H9 (cell line): ENCODE measurements at regions not wholly inside any gene's neighbourhood (a gene's known extent, or its start where the extent isn't known, plus 50 kb on each side); places are given as distances from the start of the nearest gene placed in this dataset.

ENCODE experiments used
- DNase-seq: peaks from one replicate; pipeline ENCODE4 v3.0.0-alpha.2; 2017
- H2AFZ ChIP-seq: one replicate; pipeline ENCODE4 v1.6.1; 2013; ENCODE audit warnings: mild to moderate bottlenecking, low read length, control low read depth, moderate library complexity
- H2AK5ac ChIP-seq: 2 replicates; pipeline ENCODE4 v1.6.1; 2013; ENCODE audit warnings: low read length, control low read depth, mixed read lengths; ENCODE audit not compliant: insufficient read length
- H2BK120ac ChIP-seq: one replicate; pipeline ENCODE4 v1.6.1; 2013; ENCODE audit warnings: low read depth, mild to moderate bottlenecking, low read length, control low read depth, inconsistent platforms; ENCODE audit not compliant: poor library complexity, severe bottlenecking
- H2BK12ac ChIP-seq: 2 replicates; pipeline ENCODE4 v1.6.1; 2013; ENCODE audit warnings: low read length, control low read depth, mixed read lengths, low read depth; ENCODE audit not compliant: insufficient read length
- H2BK15ac ChIP-seq: 2 replicates; pipeline ENCODE4 v1.6.1; 2013; ENCODE audit warnings: low read depth, low read length, control low read depth
- H2BK20ac ChIP-seq: one replicate; pipeline ENCODE4 v1.6.1; 2013; ENCODE audit warnings: low read depth, mild to moderate bottlenecking, low read length, control low read depth, inconsistent platforms; ENCODE audit not compliant: poor library complexity, severe bottlenecking
- H2BK5ac ChIP-seq: 2 replicates; pipeline ENCODE4 v1.6.1; 2013; ENCODE audit warnings: low read length, control low read depth, mixed read lengths; ENCODE audit not compliant: insufficient read length
- H3K14ac ChIP-seq: 2 replicates; pipeline ENCODE4 v1.6.1; 2013; ENCODE audit warnings: low read length, control low read depth; ENCODE audit not compliant: insufficient read depth
- H3K18ac ChIP-seq: 2 replicates; pipeline ENCODE4 v1.6.1; 2013; ENCODE audit warnings: low read depth, mild to moderate bottlenecking, mixed read lengths, low read length, control low read depth; ENCODE audit not compliant: insufficient read length
- H3K23ac ChIP-seq: 2 replicates; pipeline ENCODE4 v1.6.1; 2013; ENCODE audit warnings: low read length, control low read depth, mixed read lengths, low read depth; ENCODE audit not compliant: insufficient read length
- H3K23me2 ChIP-seq: 2 replicates; pipeline ENCODE4 v1.6.1; 2013; ENCODE audit warnings: low read depth, mild to moderate bottlenecking, mixed read lengths, low read length, control low read depth; ENCODE audit not compliant: insufficient read length, poor library complexity, severe bottlenecking
- H3K27ac ChIP-seq: 2 replicates; pipeline ENCODE4 v1.5.1; 2013; ENCODE audit warnings: low read length, control low read depth, mixed read lengths, low read depth; ENCODE audit not compliant: insufficient read length
- H3K27me3 ChIP-seq: 2 replicates; pipeline ENCODE4 v1.6.1; 2013; ENCODE audit warnings: low read length, control low read depth, inconsistent platforms; ENCODE audit not compliant: insufficient read depth
- H3K4ac ChIP-seq: 2 replicates; pipeline ENCODE4 v1.6.1; 2013; ENCODE audit warnings: low read depth, mild to moderate bottlenecking, control low read depth, inconsistent platforms, low read length, moderate library complexity
- H3K4me1 ChIP-seq: 2 replicates; pipeline ENCODE4 v1.6.1; 2013; ENCODE audit warnings: low read length, control low read depth, inconsistent platforms; ENCODE audit not compliant: insufficient read depth
- H3K4me2 ChIP-seq: 2 replicates; pipeline ENCODE4 v1.6.1; 2013; ENCODE audit warnings: low read length, control low read depth, mixed read lengths; ENCODE audit not compliant: insufficient read length, insufficient read depth
- H3K56ac ChIP-seq: 2 replicates; pipeline ENCODE4 v1.6.1; 2013; ENCODE audit warnings: low read depth, mild to moderate bottlenecking, mixed read lengths, low read length, control low read depth; ENCODE audit not compliant: insufficient read length
- H3K79me1 ChIP-seq: 2 replicates; pipeline ENCODE4 v1.6.1; 2013; ENCODE audit warnings: low read depth, mild to moderate bottlenecking, moderate library complexity, low read length, control low read depth, inconsistent platforms; ENCODE audit not compliant: insufficient read depth, poor library complexity, severe bottlenecking
- H3K79me2 ChIP-seq: 2 replicates; pipeline ENCODE4 v1.6.1; 2013; ENCODE audit warnings: low read length, control low read depth, inconsistent platforms; ENCODE audit not compliant: insufficient read depth
- H3K9ac ChIP-seq: 2 replicates; pipeline ENCODE4 v1.6.1; 2013; ENCODE audit warnings: low read length, control low read depth, mixed read lengths; ENCODE audit not compliant: insufficient read length; ENCODE audit errors: extremely low read depth
- H3K9me3 ChIP-seq: one replicate; pipeline ENCODE4 v1.6.1; 2013; ENCODE audit warnings: low read depth, low read length, inconsistent platforms; ENCODE audit not compliant: control insufficient read depth
- H3T11ph ChIP-seq: one replicate; pipeline ENCODE4 v1.6.1; 2013; ENCODE audit warnings: mild to moderate bottlenecking, low read length, control low read depth, inconsistent platforms
- H4K20me1 ChIP-seq: one replicate; pipeline ENCODE4 v1.6.1; 2013; ENCODE audit not compliant: control insufficient read depth, insufficient read length, insufficient read depth
- H4K5ac ChIP-seq: 2 replicates; pipeline ENCODE4 v1.6.1; 2013; ENCODE audit warnings: low read depth, mild to moderate bottlenecking, mixed read lengths, low read length, control low read depth; ENCODE audit not compliant: insufficient read length
- H4K8ac ChIP-seq: replicated peaks from 2 replicates; pipeline ENCODE4 v1.6.1; 2013; ENCODE audit warnings: low read length, control low read depth, mixed read lengths, low read depth; ENCODE audit not compliant: insufficient read length
- H4K91ac ChIP-seq: 2 replicates; pipeline ENCODE4 v1.6.1; 2013; ENCODE audit warnings: low read depth, mild to moderate bottlenecking, moderate library complexity, mixed read lengths, low read length, control low read depth; ENCODE audit not compliant: insufficient read length
- H3K27ac Mint-ChIP-seq, 3 experiments: 2 replicates in 2 of 3; 3 replicates in 1 of 3; pipeline ENCODE4 v1.8.0; 2020 to 2021; ENCODE audit warnings: mixed read lengths in 3 of 3, mild to moderate bottlenecking in 1 of 3, moderate library complexity in 1 of 3
- H3K27me3 Mint-ChIP-seq: 2 replicates; pipeline ENCODE4 v1.8.0; 2021; ENCODE audit warnings: low read depth, mild to moderate bottlenecking, moderate library complexity, mixed read lengths
- H3K36me3 Mint-ChIP-seq, 3 experiments: 2 replicates in 2 of 3; 3 replicates in 1 of 3; pipeline ENCODE4 v1.8.0; 2020 to 2021; ENCODE audit warnings: low read depth in 3 of 3, mixed read lengths in 3 of 3; ENCODE audit not compliant: insufficient read depth in 1 of 3
- H3K4me1 Mint-ChIP-seq, 2 experiments: 2 replicates each; pipeline ENCODE4 v1.8.0; 2020; ENCODE audit warnings: mixed read lengths in 2 of 2
- H3K4me3 Mint-ChIP-seq, 2 experiments: 2 replicates in 1 of 2; 3 replicates in 1 of 2; pipeline ENCODE4 v1.8.0; 2020 to 2021; ENCODE audit warnings: mild to moderate bottlenecking in 2 of 2, mixed read lengths in 2 of 2, moderate library complexity in 1 of 2
- H3K9me3 Mint-ChIP-seq, 2 experiments: 2 replicates in 1 of 2; 3 replicates in 1 of 2; pipeline ENCODE4 v1.8.0; 2020; ENCODE audit warnings: mild to moderate bottlenecking in 2 of 2, mixed read lengths in 2 of 2, moderate library complexity in 1 of 2
- WGBS: extraction: QIAGEN DNeasy Blood & Tissue Kit; methylation state at CpG from one replicate; pipeline ENCODE4 v1.1.7; 2013; ENCODE audit warnings: missing lambda C conversion rate, low lambda C conversion rate, mixed read lengths; ENCODE audit not compliant: insufficient read length; ENCODE audit errors: extremely low coverage; 5-methylcytosine and 5-hydroxymethylcytosine counted together
- TF ChIP-seq, protein P1 (sequence below): fragments of 200-600 bp; sonication (generic); conservative IDR thresholded peaks from 3 replicates; pipeline ENCODE4 v1.8.0; 2021; ENCODE audit warnings: antibody characterized with exemption, mild to moderate bottlenecking

- Histone ChIP-seq H3K27me3 (no peaks in the 10 kb centered on the region), H4K91ac (no peak overlapping the region), H3T11ph (no peak overlapping the region), H4K8ac (no peak overlapping the region), H2BK120ac (no peak overlapping the region), H2BK5ac (no peak overlapping the region), H2AK5ac (no peak overlapping the region), H3K18ac (no peak overlapping the region), H2BK15ac (no peak overlapping the region), H3K23ac (no peak overlapping the region), H3K4me1 (no peaks in the 10 kb centered on the region), H4K20me1 (no peaks in the 10 kb centered on the region), H3K9ac (no peak overlapping the region), H2BK20ac (no peak overlapping the region), H3K14ac (no peak overlapping the region), H3K27ac (no peak overlapping the region), H3K56ac (no peak overlapping the region), H3K4ac (no peak overlapping the region), H2BK12ac (no peak overlapping the region), H3K79me2 (no peaks in the 10 kb centered on the region), H3K23me2 (no peaks in the 10 kb centered on the region), H2AFZ (no peak overlapping the region), H3K9me3 (no peaks in the 10 kb centered on the region), H3K4me2 (no peak overlapping the region), H3K79me1 (no peaks in the 10 kb centered on the region), H4K5ac (peak overlapping the region; percentile 27)
- H3K27me3 Mint-ChIP-seq = no peaks in the 10 kb centered on the region
- no peaks in the 10 kb centered on the region for H3K4me1 Mint-ChIP-seq
- H3K9me3 Mint-ChIP-seq = no peaks in the 10 kb centered on the region
- no peak for DNase-seq
- H3K4me3 Mint-ChIP-seq = no peak overlapping the region
- no CpG with 5 or more reads among the region's 1 CpG for WGBS
- H3K27ac Mint-ChIP-seq = no peak overlapping the region; a peak in 1 of 7 replicates
- peaks cover 0 to 11% (median 5%) of the 10 kb centered on the region in 3 experiments; a peak in 2 of 7 replicates for H3K36me3 Mint-ChIP-seq
- TF ChIP-seq, protein P1, sequence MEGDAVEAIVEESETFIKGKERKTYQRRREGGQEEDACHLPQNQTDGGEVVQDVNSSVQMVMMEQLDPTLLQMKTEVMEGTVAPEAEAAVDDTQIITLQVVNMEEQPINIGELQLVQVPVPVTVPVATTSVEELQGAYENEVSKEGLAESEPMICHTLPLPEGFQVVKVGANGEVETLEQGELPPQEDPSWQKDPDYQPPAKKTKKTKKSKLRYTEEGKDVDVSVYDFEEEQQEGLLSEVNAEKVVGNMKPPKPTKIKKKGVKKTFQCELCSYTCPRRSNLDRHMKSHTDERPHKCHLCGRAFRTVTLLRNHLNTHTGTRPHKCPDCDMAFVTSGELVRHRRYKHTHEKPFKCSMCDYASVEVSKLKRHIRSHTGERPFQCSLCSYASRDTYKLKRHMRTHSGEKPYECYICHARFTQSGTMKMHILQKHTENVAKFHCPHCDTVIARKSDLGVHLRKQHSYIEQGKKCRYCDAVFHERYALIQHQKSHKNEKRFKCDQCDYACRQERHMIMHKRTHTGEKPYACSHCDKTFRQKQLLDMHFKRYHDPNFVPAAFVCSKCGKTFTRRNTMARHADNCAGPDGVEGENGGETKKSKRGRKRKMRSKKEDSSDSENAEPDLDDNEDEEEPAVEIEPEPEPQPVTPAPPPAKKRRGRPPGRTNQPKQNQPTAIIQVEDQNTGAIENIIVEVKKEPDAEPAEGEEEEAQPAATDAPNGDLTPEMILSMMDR = no peak
Observed at GRCh38 chr2:153420394-153420793, 58.2 kb downstream of the RPRM start.
